Inflammatory macrophage (primary cell): ENCODE measurements at regions not wholly inside any gene's neighbourhood (a gene's known extent, or its start where the extent isn't known, plus 50 kb on each side); places are given as distances from the start of the nearest gene placed in this dataset.

Experiments used
- DNase-seq, 2 donors: peaks; one replicate each; pipeline ENCODE4 v3.0.0-alpha.2; 2020 to 2022

DNA sequence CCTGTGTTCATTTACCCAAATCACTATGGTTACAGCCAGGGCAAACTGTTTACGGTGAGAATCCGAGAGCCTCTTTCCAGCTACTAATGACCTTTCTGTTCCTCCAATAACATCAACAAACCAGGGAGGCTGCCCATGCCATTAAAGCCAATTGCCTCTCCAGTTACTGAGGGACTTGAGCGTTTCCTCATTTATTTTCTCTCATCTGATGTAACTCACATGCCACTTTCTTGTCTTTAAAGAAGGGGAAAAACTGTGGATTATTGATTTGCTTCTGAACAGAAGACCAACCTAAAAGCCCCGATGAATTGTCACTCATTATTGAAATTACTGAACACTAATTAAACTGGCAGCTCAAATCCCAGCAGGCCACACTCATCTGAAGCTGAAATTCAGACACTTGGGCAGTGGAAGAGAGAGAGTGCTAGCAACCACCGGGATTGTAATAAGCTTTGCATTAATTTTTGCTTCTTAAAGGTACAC is 595.8 kb upstream of the MKI67 start:
- DNase-seq = no peak

DNA sequence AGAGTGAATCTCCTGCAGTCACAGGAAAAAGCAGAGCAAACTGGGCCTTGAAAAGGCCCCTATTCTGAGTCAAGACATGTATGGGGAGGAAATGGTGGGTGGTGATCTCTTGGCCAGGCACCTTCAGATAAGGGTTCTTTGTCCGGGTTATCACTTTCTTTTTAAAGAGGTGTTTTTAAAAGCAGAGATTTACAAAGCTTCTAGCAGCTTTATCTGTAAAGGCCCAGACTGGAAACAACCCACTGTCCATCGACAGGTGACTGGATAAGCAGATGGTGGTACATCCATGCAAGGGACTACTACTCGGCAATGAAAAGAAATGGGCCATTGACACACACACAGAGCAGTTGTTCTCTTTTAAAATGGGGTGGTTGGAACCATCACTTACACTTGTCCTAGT is 596.7 kb upstream of the MKI67 start:
- no peak for DNase-seq

DNA sequence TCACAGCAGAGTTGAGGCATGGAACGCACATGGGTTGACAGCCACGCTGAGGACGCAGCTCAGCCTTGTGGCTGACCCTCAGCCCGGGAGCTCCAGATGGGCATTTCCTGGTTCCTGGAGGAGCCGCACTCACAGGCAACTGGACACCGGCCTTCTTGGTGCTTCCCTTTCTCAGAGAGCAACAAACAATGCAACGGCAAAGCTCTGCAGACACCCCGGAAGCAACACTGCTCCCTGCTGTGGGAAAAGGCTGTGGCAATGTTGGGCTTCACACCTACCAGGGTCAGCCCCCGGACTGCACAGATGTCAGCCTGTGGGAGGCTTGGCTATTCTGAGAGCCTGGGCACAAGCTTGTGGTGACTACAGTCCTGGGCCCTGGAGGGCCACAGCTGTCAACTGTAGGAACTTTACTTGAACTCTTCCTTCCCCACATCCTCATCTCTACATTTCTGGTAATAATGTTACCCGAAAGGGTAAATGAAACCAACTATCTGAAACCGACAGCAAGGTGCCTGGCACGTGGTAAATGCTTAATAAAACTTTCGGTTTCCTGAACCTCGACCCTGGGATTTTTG is 597.5 kb upstream of the MKI67 start:
- no peak for DNase-seq

DNA sequence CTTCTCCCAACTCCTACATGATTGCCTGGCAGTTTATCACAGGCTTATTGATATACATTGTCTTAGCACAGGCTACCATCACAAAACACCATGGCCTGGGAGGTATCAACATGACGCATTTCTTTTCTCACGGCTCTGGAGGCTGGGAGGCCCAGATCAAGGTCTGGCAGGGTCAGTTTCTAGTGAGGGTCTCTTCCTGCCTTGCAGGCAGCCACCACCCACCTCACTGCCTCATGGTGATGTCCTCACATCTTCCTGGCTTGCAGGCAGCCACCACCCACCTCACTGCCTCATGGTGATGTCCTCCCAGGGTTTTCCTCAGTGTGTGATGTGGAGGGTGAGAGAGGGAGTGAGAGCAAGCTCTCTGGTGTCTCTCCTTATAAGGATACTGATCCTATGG is 599.3 kb upstream of the MKI67 start:
- no peak for DNase-seq

DNA sequence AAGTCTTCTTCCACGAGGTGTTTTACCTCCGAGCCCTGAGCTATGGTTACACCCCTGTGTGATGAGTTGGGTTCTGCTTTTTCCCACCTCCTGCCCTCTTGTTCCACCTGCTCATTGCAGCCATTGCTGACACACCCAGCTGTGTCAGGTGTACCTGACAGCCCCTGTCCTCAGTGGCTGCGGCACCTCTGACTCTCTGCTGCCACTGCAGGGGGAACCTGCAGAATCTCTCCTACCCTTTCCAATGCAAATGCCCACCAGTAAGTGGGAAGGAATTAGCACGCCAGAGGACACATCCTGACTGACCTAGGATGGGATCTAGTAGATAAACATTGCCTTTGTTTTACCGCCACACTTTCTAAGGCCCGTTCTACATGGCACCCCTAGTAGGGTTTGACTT is 600.9 kb upstream of the MKI67 start:
- DNase-seq = no peak

DNA sequence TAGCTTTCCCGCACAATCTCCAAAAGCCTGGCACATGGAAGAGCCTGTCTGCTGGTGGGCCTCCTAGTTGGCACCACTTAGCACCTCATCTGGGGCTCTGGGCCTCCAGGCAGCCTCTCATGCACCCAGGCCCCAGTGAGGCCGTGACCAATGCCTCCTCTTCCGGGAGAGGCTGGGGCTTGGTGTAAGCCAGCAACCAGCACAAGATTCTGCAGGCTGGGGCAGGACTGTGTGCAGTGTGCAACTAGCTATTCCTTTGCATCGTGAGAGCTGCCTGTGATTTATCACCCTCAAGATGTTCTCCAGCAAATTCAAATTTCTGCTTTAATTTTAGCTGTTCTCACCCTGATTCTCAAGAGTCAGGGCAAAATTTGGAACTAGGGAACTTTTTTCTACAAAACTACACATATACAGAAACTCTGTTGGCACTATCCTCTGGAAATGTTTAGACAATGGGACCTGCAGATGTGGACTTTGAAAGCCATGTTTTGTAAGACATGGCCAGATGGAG is 603.7 kb upstream of the MKI67 start:
- no peak for DNase-seq

DNA sequence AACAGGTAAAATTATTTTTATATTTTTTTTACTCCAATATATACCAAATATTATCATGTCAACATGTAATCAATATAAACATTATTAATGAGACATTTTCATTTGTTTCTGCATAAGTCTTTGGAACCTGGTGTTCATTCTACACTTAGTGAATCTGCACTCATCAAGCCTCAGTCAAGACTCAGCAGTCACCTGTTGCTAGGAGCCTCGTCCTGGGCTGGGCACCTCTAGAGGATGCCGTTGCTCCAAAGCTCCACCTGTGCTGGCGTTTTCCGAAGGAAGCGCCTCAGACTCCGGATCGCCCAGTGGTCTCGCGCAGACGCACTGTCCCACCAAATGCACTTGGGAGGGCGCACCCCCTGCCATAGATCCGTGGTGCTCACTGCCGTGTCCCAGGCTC is 604.7 kb upstream of the MKI67 start:
- DNase-seq = no peak

DNA sequence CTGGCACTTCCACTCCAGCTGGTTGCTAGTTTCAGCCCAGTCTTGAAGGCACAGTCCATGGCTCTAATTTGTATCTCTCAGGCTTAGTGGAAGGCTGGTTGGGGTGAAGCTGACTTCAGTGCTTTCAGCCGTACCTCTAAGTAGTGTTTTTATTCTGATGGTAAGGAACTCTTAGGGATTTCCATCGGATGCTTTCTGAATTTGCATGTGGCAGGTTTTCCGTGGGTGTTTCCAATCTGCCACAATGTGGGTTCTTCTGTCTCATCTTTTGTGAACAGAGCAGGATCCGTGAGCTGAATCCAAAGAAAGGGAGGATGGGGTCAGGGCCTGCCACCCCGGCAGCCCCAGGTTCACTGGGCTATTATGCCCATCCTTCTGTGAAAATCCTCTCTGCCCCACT is 607.9 kb upstream of the MKI67 start:
- DNase-seq = no peak

DNA sequence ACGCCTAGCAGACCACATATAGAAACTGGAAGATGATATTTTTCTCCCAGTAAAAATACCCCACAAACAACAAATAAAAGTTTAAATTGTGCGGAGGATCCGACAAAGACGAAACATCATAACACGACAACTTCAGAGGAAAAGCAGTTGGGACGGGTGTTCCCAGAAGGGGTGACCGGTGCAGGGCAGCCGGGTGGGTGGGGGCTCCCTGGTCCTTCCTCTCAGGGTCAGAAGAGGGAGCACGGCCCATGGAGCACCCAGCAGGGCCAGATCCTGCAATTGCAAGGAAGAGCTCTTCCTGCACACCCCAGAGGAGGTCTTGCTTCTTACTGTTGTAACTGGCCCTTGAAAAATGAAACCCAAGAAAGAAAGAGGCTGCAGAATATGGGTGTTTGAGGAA is 608.5 kb upstream of the MKI67 start:
- no peak for DNase-seq

DNA sequence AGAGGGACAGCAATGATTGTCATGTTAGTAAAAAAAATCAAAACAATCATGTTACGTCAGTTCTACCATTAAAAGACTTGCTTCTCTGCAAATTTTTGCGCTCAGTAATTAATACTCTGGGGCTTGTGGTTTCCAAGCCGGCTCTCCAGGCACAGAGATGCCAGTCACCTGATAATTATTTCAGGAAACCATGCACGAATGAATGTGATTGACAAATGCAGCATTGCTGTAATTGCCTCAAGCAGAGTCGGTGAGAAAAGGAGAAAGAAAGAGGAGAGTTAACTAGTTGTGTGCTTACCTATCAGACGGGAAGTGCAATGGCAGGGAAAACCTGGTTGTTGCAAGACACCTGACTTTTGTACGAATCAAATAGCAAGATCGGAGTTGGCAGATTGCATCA is 609.8 kb upstream of the MKI67 start:
- DNase-seq = no peak

DNA sequence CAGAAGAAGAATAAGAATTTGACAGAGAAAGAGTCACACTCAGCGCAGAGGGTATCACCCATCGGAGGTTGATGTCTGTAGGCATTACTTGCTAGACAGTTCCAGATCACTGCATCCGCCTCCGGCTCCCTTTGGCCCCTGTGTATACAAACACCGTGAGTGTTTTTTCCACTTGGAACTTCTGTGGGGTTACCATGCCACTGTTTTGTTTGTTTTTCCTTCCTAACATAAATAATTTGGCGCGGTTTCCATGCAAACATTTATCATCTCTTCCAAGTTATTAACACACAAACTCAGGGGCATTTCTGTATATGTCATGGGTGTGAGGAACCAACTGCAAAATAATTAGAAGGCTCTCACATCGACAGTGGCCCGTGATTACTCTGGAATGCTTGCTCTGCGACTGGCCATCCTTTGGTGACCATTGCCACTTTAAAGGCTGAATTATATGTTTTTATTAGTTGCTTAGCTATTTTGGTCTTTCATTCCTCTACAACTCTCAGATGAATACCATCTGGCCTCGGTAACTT is 612.2 kb upstream of the MKI67 start:
- DNase-seq = no peak

DNA sequence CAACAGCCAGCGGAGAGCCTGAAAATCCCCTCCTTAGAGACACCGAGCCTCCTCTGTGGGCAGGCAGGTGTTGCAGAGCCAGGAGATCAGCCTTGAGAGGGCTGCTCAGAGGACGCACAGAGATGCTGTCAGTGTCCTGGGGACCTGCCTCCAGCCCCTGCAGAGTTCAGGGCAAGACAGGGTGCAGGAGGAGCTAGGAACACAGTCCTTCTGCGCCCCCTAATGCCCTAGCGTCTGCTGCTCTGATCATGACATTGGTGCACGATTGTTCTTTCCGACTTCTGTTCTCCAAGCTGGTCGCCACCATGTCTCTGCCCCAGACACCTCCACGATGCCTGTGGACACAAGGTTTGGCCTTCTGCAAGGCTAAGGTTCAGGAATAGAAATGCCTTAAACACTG is 613.7 kb upstream of the MKI67 start:
- no peak for DNase-seq

DNA sequence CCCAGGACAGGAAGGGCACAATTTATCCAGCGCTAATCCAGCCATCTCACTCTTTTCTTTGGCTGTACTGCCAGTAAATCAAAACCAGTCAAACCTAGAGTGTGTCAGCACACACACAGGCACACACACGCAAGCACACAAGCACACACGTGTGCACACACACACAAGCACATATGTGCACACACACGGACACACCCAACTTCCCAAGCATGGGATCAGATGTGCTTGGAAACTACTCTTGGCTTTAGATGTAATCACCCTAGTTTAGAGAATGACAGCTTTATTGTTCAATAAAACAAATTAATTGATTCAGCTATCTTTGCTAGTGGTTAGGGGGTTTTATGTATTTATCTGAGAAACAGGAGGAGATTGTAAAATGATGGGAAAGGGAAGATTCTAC is 615.0 kb upstream of the MKI67 start:
- no peak for DNase-seq

DNA sequence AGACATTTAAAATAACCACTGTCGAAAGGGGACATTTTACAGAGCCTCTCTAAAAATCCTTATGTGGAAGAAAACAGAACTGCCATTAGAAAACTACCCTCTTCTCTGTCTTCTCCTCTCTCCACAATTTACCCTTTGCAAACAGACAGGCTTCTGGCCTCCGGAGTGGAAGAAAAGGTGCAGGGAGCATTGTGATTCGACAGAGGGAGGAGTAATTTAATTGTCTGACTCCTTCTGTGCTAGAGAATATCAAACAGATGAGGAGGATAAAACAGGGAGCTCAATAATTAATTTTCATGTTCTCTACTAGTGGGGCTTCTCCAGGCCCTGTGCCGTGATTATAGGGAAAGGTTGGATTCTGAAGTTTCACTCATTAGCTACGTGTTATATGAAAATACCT is 615.5 kb upstream of the MKI67 start:
- DNase-seq = no peak

DNA sequence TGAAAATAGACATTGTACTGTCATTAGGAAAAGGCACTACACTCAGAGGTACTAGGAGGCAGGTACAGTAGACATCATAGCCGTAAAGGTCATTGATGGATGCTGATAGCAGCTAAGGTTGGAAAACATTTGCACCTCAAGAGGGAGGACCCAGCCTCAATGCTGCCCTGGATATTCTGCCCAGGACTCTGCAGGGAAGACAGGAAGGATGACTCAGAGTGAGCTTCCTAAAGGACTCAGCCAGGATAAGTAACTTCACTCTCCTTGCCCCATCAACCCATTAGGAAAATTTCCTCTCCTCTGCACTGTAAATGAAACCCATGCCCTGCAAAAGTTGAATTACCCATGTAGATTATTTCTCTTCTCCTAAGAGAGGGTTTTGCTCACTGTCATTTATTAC is 617.9 kb upstream of the MKI67 start:
- DNase-seq = no peak

DNA sequence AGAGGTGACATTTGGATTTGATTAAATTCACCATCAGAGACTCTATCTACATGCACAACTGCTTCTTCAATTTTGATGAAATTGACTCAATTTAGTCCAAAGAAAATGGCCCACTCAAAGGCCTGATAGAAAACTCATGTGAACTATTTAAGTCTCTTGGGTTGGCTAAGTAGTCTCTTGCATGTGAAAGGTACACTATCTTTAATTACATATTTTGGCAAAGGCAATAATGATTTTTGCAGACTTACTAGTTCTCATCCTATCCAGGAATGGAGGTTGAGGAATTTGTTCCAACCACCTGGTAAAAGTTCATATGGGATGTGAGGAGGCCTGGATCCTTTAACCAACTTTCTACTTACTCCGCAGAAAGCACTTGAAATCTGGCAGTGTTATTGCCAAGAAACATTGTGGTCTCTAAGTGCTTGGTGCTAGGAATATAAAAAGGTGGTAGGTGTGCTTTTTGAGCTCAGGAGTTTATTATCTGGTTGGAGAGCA is 618.6 kb upstream of the MKI67 start:
- DNase-seq = no peak

DNA sequence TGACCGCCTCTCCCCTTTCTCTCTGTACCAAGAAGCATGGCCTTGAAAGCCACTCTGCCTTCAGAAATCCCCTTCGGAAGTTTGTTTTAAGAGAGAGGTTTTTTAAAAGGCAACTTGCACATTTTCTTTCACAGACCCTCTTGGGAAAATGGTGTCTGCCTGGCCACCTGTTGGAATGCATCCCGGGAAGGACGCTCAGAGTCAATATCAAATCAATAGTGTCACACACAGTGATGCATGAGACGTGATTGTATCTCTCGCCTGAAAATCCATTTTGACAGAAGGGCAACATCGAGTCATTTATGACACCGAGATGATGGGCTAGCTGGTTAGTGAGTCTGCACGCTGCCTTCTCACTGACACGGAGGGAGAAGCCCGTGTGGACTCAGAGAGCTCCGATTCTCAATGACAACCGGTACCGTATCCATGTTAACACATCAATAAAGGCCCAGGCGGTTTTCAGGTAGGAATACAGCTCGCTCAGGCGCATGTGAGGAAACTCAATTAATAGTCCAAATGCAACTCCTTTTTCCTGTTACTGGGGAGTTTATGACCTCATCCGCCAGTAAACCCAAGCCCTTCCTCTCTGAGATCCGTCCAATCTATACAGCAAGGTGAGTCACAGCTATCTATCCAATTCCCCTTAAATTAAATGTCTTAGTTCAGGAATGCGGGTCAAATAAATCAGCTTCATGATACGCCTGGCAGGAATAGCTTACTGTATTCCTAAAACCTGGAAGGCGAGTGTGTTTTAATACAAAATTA is 621.5 kb upstream of the MKI67 start:
- no peak for DNase-seq

DNA sequence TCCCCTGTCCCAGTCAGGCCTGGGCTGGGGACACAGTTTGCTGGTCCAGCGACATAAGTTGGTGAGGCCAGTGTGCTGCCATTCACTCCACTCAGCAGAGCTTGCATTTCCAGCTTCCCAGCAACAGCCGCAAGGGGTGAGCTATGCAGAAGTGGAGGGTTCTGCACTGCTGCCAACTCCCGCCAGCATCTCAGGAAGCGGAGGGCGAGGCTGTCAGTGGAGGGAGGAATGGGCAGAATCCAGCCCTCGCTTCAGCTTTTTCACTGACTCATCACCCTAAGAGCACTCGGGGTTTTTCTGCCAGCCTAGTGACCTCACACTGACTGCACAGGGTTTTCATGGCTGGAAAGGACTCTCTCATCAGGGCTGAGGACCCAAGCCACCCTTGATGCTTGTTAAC is 625.1 kb upstream of the MKI67 start:
- no peak for DNase-seq

DNA sequence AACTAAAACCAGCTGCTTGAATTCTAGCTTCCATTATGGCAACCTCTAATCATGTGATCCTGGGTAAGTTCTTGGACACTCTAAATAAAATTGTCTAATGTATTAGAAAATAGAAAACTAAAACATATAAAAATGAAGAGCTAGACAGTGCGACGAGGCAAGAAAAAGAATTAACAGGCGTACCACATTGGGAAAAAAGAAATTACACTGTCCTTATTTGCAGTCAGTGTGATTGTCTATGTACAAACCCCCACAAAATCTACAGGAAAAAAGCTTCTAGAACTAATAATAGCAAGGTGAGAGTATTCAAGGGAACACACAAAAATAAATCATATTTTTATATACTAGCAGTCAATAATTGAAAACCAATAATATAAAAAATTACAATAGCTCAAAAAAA is 625.6 kb upstream of the MKI67 start:
- DNase-seq = no peak

DNA sequence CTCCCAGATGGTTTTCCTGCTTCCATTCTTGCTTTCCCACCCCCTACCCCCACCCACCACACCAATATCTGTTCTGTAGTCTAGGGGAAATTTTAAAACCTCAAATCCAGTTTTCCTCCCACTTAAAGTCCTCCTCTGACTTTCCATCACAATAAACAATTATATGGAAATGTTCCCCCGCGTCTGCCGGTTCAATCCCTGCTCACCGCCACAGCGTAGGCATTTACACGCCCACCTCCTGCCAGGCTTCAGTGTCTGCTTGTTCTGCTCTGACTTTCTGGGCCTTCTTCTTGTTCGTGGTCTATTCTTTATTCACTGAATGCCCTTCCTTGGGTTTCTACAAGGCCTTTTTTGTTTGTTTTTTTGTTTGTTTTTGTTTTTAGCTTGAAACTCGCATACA is 633.0 kb upstream of the MKI67 start:
- DNase-seq = no peak

DNA sequence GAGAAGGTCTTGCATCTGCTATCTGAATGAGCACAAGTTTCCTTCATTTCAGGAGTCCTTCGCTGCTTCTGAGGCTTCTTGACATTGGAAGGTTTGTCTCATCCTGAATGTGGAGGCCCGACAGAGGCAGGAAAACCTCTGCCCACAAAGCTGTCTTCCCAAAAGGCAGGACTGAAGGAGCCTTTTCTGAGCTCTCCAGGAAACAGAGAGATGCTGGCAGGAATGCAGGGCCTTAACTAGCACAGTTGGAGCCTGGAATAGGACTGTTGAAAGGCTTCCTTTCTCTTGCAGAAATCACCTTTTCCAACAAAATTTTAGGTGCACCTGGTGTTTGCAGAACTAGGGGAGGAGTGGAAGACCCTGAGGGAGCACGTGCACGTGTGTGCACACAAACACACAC is 637.4 kb upstream of the MKI67 start:
- DNase-seq = no peak

DNA sequence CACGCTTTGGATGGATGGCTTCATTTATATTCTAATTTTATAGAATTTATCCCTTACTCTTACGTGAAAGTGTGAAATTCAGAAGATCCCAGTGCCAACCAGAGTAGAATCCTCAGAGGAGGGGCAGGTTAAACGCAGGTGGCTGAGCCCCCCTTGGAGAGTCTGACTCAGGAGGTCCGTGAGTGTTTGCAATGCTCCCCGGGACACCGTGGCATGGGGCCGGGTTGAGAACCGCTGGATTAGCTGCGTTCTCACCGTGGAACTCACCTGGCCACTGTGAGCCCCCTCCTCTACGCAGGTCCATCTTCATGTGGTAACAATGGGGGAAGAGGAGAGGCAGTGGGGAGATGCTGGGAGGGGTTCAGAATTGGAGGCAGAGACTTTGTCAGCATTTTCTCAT is 638.0 kb upstream of the MKI67 start:
- no peak for DNase-seq

DNA sequence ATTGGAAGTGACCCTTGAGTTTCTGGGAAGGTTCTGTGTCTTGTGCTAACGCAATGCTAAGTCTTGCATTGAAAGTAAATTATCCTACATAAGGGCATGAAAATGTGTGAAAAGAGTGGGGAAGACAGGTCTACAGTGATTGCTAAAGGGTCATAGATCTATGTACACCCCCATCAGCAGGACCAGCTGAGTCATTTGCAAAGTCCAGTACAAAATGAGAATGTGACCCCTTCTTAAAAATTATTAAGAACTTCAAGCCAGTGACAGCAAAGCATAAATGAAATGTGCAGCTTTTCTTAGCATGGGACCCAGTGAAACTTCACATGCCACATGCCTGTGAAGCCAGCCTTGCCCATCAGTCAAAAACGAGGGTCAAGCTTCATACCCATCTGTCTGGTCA is 640.7 kb upstream of the MKI67 start:
- DNase-seq = no peak

DNA sequence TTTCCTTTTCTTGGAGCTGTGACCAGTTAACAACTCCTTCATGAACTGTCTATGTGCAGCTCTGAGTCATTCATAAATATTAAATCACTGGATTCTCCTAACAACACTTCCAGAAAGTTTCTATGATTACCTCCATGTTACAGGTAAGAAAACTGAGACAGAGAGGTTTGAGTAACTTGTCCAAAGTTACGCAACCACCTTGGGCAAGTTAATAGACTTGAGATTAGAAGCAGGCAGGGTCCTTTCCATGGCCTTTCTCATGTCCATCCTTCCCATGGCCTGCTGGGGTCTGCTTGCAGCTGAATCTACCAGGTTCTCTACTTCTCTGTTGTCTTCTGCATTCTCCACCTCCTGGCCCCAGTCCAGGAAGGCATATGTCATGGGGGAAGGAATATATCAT is 648.8 kb upstream of the MKI67 start:
- DNase-seq = no peak
